H1 (cell line): ENCODE measurements at regions not wholly inside any gene's neighbourhood (a gene's known extent, or its start where the extent isn't known, plus 50 kb on each side); places are given as distances from the start of the nearest gene placed in this dataset.

Experiments
- CTCF ChIA-PET: fragments of 300-600 bp; sonication (Branson Sonifier 250); formaldehyde crosslinking; loops from one replicate; lab custom pipeline; 2021; ENCODE audit not compliant: partially characterized antibody; lab: Charles Lee
- POLR2A ChIA-PET: fragments of 300-600 bp; sonication (Branson Sonifier 250); formaldehyde crosslinking; loops from one replicate; lab custom pipeline; 2021; ENCODE audit warnings: inconsistent platforms; ENCODE audit not compliant: partially characterized antibody; lab: Charles Lee
- DNase-seq, 2 experiments: peaks; one replicate each; pipeline versions ENCODE4 v3.0.0 to v3.0.0-alpha.2; 2010 to 2022; ENCODE audit warnings: low spot score in 2 of 2, low read depth in 1 of 2, mixed read lengths in 1 of 2
- FAIRE-seq: peaks from 2 replicates; lab custom pipeline; 2011; peaks lifted over from hg19 to GRCh38; lab: Jason Lieb, UNC
- H2AFZ ChIP-seq: 2 replicates; pipeline ENCODE4 v1.8.1; 2012; ENCODE audit warnings: low read length, inconsistent platforms
- H2AK5ac ChIP-seq: 2 replicates; pipeline ENCODE4 v1.6.1; 2013; ENCODE audit warnings: low read depth, low read length
- H2BK120ac ChIP-seq: replicated peaks from 2 replicates; pipeline ENCODE3; 2013; ENCODE audit warnings: low read depth, low read length, inconsistent platforms
- H2BK12ac ChIP-seq: 2 replicates; pipeline ENCODE4 v1.6.1; 2013; ENCODE audit warnings: low read depth, low read length
- H2BK15ac ChIP-seq: 2 replicates; pipeline ENCODE4 v1.6.1; 2013; ENCODE audit warnings: low read length
- H2BK20ac ChIP-seq: 2 replicates; pipeline ENCODE4 v1.6.1; 2013; ENCODE audit warnings: low read length
- H2BK5ac ChIP-seq: 2 replicates; pipeline ENCODE4 v1.6.1; 2013; ENCODE audit warnings: low read depth, low read length
- H3K14ac ChIP-seq: 2 replicates; pipeline ENCODE4 v1.6.1; 2013; ENCODE audit warnings: inconsistent platforms; ENCODE audit not compliant: insufficient read length
- H3K18ac ChIP-seq: 2 replicates; pipeline ENCODE4 v1.6.1; 2013; ENCODE audit warnings: low read length; ENCODE audit errors: extremely low read depth
- H3K23ac ChIP-seq: 2 replicates; pipeline ENCODE4 v1.6.1; 2013; ENCODE audit warnings: inconsistent platforms; ENCODE audit not compliant: insufficient read length
- H3K23me2 ChIP-seq: 2 replicates; pipeline ENCODE4 v1.6.1; 2013; ENCODE audit warnings: low read depth, low read length
- H3K27ac ChIP-seq: 2 replicates; pipeline ENCODE4 v1.6.1; 2011; ENCODE audit warnings: low read depth, low read length, inconsistent platforms
- H3K27me3 ChIP-seq, 4 experiments: replicated peaks in 1 of 4; 1 replicate in 1 of 4; 2 replicates in 3 of 4; pipeline versions ENCODE4 v1.6.1 to v1.8.1; 2011 to 2013; ENCODE audit warnings: low read length in 3 of 4, mild to moderate bottlenecking in 3 of 4, inconsistent platforms in 2 of 4, mixed read lengths in 2 of 4, moderate library complexity in 1 of 4; ENCODE audit not compliant: control insufficient read depth in 3 of 4, insufficient read depth in 3 of 4; ENCODE audit errors: extremely low read depth in 1 of 4
- H3K36me3 ChIP-seq, 4 experiments: 2 replicates each; pipeline versions ENCODE4 v1.6.1 to v1.8.1; 2011 to 2013; ENCODE audit warnings: mild to moderate bottlenecking in 4 of 4, low read length in 3 of 4, moderate library complexity in 2 of 4, control low read depth in 1 of 4, inconsistent platforms in 1 of 4; ENCODE audit not compliant: insufficient read depth in 4 of 4, control insufficient read depth in 2 of 4
- H3K4ac ChIP-seq: replicated peaks from 2 replicates; pipeline ENCODE3; 2013; ENCODE audit warnings: low read length, low read depth, mixed read lengths, inconsistent platforms; ENCODE audit not compliant: insufficient read length
- H3K4me1 ChIP-seq, 4 experiments: replicated peaks in 1 of 4; 1 replicate in 1 of 4; 2 replicates in 3 of 4; pipeline versions ENCODE4 v1.6.1 to v1.8.1; 2011 to 2013; ENCODE audit warnings: low read length in 3 of 4, inconsistent platforms in 2 of 4, mixed read lengths in 1 of 4; ENCODE audit not compliant: insufficient read depth in 4 of 4, control insufficient read depth in 3 of 4
- H3K4me2 ChIP-seq, 2 experiments: 2 replicates each; pipeline versions ENCODE4 v1.6.1 to v1.8.1; 2011 to 2013; ENCODE audit warnings: low read depth in 2 of 2, low read length in 2 of 2, control low read depth in 1 of 2, inconsistent platforms in 1 of 2, mild to moderate bottlenecking in 1 of 2; ENCODE audit not compliant: insufficient read depth in 1 of 2
- H3K4me3 ChIP-seq, 4 experiments: fragments of 200-600, 300-600 bp in 1 of 4; sonication (generic), shearing (Covaris generic), sonication (Bioruptor Twin) in 1 of 4; 2 replicates each; pipeline versions ENCODE4 v1.5.1 to v1.8.1; 2011 to 2016; ENCODE audit warnings: low read length in 4 of 4, low read depth in 3 of 4, control low read depth in 2 of 4, inconsistent platforms in 2 of 4, mild to moderate bottlenecking in 2 of 4, mixed read lengths in 1 of 4, moderate library complexity in 1 of 4; ENCODE audit not compliant: insufficient read depth in 2 of 4; ENCODE audit errors: extremely low read depth in 1 of 4
- H3K56ac ChIP-seq: replicated peaks from 2 replicates; pipeline ENCODE3; 2013; ENCODE audit warnings: low read depth, mild to moderate bottlenecking, mixed read lengths, low read length, inconsistent platforms; ENCODE audit not compliant: insufficient read length
- H3K79me1 ChIP-seq: 2 replicates; pipeline ENCODE4 v1.6.1; 2013; ENCODE audit warnings: low read depth, low read length, control low read depth
- H3K79me2 ChIP-seq, 2 experiments: 2 replicates each; pipeline versions ENCODE4 v1.6.1 to v1.8.1; 2012 to 2013; ENCODE audit warnings: low read length in 2 of 2, mild to moderate bottlenecking in 2 of 2, inconsistent platforms in 1 of 2; ENCODE audit not compliant: insufficient read depth in 2 of 2, control insufficient read depth in 1 of 2
- H3K9ac ChIP-seq, 4 experiments: replicated peaks in 1 of 4; 1 replicate in 1 of 4; 2 replicates in 3 of 4; pipeline versions ENCODE4 v1.6.1 to v1.8.1; 2011 to 2013; ENCODE audit warnings: low read depth in 3 of 4, low read length in 3 of 4, control low read depth in 2 of 4, mild to moderate bottlenecking in 2 of 4, moderate library complexity in 2 of 4, inconsistent platforms in 1 of 4; ENCODE audit errors: extremely low read depth in 1 of 4
- H3K9me3 ChIP-seq, 2 experiments: 2 replicates each; pipeline versions ENCODE4 v1.6.1 to v1.8.1; 2012 to 2013; ENCODE audit warnings: mild to moderate bottlenecking in 2 of 2, moderate library complexity in 2 of 2, control low read depth in 1 of 2, inconsistent platforms in 1 of 2, low read depth in 1 of 2, low read length in 1 of 2, mixed read lengths in 1 of 2; ENCODE audit not compliant: insufficient read depth in 2 of 2
- H4K20me1 ChIP-seq, 2 experiments: replicated peaks in 1 of 2; 2 replicates each; pipeline versions ENCODE3 to v1.8.1; 2011 to 2013; ENCODE audit warnings: inconsistent platforms in 2 of 2, low read length in 2 of 2, mild to moderate bottlenecking in 1 of 2; ENCODE audit not compliant: insufficient read depth in 2 of 2, control insufficient read depth in 1 of 2
- H4K5ac ChIP-seq: 2 replicates; pipeline ENCODE4 v1.6.1; 2013; ENCODE audit warnings: low read length, low read depth, mixed read lengths, inconsistent platforms; ENCODE audit not compliant: insufficient read length
- H4K8ac ChIP-seq: 2 replicates; pipeline ENCODE4 v1.8.0; 2013; ENCODE audit warnings: mild to moderate bottlenecking, moderate library complexity, low read length, inconsistent platforms; ENCODE audit not compliant: insufficient read depth; ENCODE audit errors: extremely low read depth
- H4K91ac ChIP-seq: replicated peaks from 2 replicates; pipeline ENCODE3; 2013; ENCODE audit warnings: low read length, mixed read lengths, inconsistent platforms; ENCODE audit not compliant: insufficient read length
- ASH2L ChIP-seq: fragments of 200-600, 300-600 bp; sonication (generic); IDR thresholded peaks from one replicate; pipeline ENCODE4 v1.7.1; 2017; ENCODE audit warnings: low read length
- POLR2A ChIP-seq, 2 experiments: IDR thresholded peaks; 1 replicate in 1 of 2; 2 replicates in 1 of 2; pipeline ENCODE4 v1.6.1; 2011; ENCODE audit warnings: low read depth in 2 of 2, low read length in 2 of 2, mild to moderate bottlenecking in 2 of 2; ENCODE audit errors: control extremely low read depth in 1 of 2
- SIN3A ChIP-seq, 2 experiments: IDR thresholded peaks in 1 of 2; conservative IDR thresholded peaks in 1 of 2; 2 replicates each; pipeline ENCODE4 v1.6.1; 2011 to 2012; ENCODE audit warnings: low read length in 2 of 2, improper control_type of control experiment in 1 of 2, low read depth in 1 of 2, mild to moderate bottlenecking in 1 of 2
- SIRT6 ChIP-seq: IDR thresholded peaks from one replicate; pipeline ENCODE4 v1.7.1; 2012; ENCODE audit warnings: low read length, inconsistent platforms
- SP1 ChIP-seq: IDR thresholded peaks from 2 replicates; pipeline ENCODE4 v1.6.1; 2011; ENCODE audit warnings: low read depth, low read length
- SP4 ChIP-seq: IDR thresholded peaks from 2 replicates; pipeline ENCODE4 v1.6.1; 2012; ENCODE audit warnings: low read length, inconsistent platforms
- TAF1 ChIP-seq: IDR thresholded peaks from 2 replicates; pipeline ENCODE4 v1.6.1; 2011; ENCODE audit warnings: mild to moderate bottlenecking, low read depth, low read length
- TEAD4 ChIP-seq: IDR thresholded peaks from 2 replicates; pipeline ENCODE4 v1.6.1; 2012; ENCODE audit warnings: low read depth, low read length, inconsistent platforms, mixed read lengths
- WGBS, 2 experiments: shearing (Covaris generic) in 1 of 2; methylation state at CpG; one replicate each; pipeline versions ENCODE4 v1.1.6 to v1.1.7; 2013 to 2015; ENCODE audit warnings: low lambda C conversion rate in 2 of 2, mixed read lengths in 2 of 2, inconsistent platforms in 1 of 2, low coverage in 1 of 2, missing lambda C conversion rate in 1 of 2; ENCODE audit not compliant: insufficient replicate concordance in 2 of 2, insufficient coverage in 1 of 2, insufficient read length in 1 of 2; ENCODE audit errors: extremely low coverage in 1 of 2, missing lambda C conversion rate in 1 of 2; 5-methylcytosine and 5-hydroxymethylcytosine counted together

DNA sequence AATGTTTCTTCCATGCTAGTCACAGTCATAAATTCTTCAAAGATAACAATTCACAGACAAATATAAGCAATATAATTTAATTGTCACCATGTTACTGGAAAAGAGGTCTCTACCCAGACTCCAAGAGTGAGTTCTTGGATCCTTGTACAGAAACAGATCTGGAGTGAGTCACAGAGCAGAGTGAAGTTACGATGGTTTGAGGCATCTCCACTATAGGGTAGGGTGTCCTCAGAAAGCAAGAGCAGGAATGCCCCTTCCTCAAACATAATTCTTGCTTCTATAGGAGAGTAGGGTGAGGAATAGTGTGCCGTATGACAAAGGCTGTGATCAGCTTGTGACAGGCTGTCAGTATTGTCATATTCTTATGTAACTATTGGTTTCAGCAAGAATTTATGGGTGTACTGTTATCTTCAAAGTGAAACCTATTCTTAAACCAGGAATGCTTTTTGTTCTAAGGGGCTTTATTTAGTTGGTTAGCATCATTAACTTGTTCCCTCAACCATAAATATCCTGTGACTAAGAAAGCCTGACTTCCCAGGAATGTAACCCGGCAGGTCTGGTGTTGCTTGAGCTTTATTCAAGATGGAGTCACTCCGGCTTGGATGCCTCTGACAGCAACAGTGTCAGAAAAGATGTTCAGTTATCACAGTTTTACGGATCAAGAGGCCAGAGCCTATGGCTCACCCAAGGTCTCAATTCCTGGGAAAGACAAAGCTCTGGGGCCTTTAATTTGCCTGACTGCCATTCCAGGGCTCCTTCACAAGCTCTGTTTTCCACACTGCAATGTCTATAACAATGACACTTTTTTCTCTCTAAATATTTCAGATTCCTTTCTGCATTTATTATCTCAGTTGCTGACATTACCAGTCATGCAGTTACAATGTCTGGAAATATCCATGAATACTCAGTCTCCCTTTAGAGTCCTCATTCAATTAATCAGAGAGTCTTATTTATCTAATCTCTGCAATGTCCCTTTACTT, 298.6 kb downstream of the C6orf118 start:
- no peak overlapping the region for H3K18ac ChIP-seq
- H2BK20ac ChIP-seq: no peak overlapping the region
- no peaks in the 10 kb centered on the region for H3K79me1 ChIP-seq
- no peak overlapping the region for H2BK15ac ChIP-seq
- H2AK5ac ChIP-seq: no peak overlapping the region
- no peaks in the 10 kb centered on the region for H3K79me2 ChIP-seq
- H3K4me2 ChIP-seq: no peak overlapping the region
- H3K9me3 ChIP-seq: peaks cover 8 to 9% of the 10 kb centered on the region in 2 experiments; a peak in 2 of 4 replicates
- DNase-seq (no peak), FAIRE-seq (no peak)
- ChIA-PET POLR2A (no interaction called here), CTCF (interaction anchor here (0.9 to 1.8 kb wide), 2 partner anchors 8 to 221 kb away, joined by 3 to 6 read pairs; no protein-coding TSS in a partner anchor)
- no peak overlapping the region for H2AFZ ChIP-seq
- no peak overlapping the region for H3K56ac ChIP-seq
- no peak overlapping the region for H2BK5ac ChIP-seq
- no peaks in the 10 kb centered on the region for H3K27me3 ChIP-seq
- H3K27ac ChIP-seq: no peak overlapping the region
- peaks cover 0 to 3% (median 0%) of the 10 kb centered on the region in 4 experiments; a peak in 1 of 7 replicates for H3K4me1 ChIP-seq
- H3K23me2 ChIP-seq: peaks cover 3% of the 10 kb centered on the region; the same call in 1 of the 2 replicates
- TF ChIP-seq TAF1 (no peak), POLR2A (IDR thresholded peaks at IDR 0.05; ENCODE audit: control extremely low read depth in 1 of 2, low read depth in 2 of 2, low read length in 2 of 2) (no peak), SP4 (no peak), SIRT6 (no peak), ASH2L (no peak), SIN3A (conservative IDR thresholded peaks at IDR 0.05 in 1 of 2, IDR thresholded peaks at IDR 0.05 in 1 of 2; ENCODE audit: low read depth in 1 of 2, low read length in 2 of 2) (no peak), TEAD4 (no peak), SP1 (no peak)
- H4K5ac ChIP-seq: no peak overlapping the region
- H3K36me3 ChIP-seq: no peaks in the 10 kb centered on the region
- no peak overlapping the region for H3K4me3 ChIP-seq
- H3K4ac ChIP-seq: no peak overlapping the region
- no peak overlapping the region for H4K91ac ChIP-seq
- no peak overlapping the region for H3K9ac ChIP-seq
- no peak overlapping the region for H2BK12ac ChIP-seq
- H4K20me1 ChIP-seq: no peaks in the 10 kb centered on the region
- 92% methylated on average over 5 of the region's 5 CpGs; no CpG with 5 or more reads in 1 of the 2 experiments for WGBS, 2 experiments
- H2BK120ac ChIP-seq: no peak overlapping the region
- no peak overlapping the region for H3K23ac ChIP-seq
- no peak overlapping the region for H3K14ac ChIP-seq
- no peak overlapping the region for H4K8ac ChIP-seq
